ENCODE measurements at regions not wholly inside any gene's neighbourhood (a gene's known extent, or its start where the extent isn't known, plus 50 kb on each side); places are given as distances from the start of the nearest gene placed in this dataset.
"Not testable (repeated sequence)": the region's sequence is repeated elsewhere in the genome, so short reads cannot be mapped to it uniquely, and the experiment has no call there.

GRCh38 chrX:27156921-27157320 lies 306.2 kb downstream of the PPP4R3C start:
- TF ChIP-seq ZNF274 (IDR thresholded peaks at IDR 0.05; ENCODE audit: low read depth, low read length); YY1 (IDR thresholded peaks at IDR 0.05; ENCODE audit: insufficient read depth, insufficient read length); SUZ12 (IDR thresholded peaks at IDR 0.05; ENCODE audit: extremely low read depth, insufficient read depth, insufficient read length): not testable (repeated sequence)

All from NT2/D1 (cell line).